ENCODE measurements at regions not wholly inside any gene's neighbourhood (a gene's known extent, or its start where the extent isn't known, plus 50 kb on each side); places are given as distances from the start of the nearest gene placed in this dataset.

DNA sequence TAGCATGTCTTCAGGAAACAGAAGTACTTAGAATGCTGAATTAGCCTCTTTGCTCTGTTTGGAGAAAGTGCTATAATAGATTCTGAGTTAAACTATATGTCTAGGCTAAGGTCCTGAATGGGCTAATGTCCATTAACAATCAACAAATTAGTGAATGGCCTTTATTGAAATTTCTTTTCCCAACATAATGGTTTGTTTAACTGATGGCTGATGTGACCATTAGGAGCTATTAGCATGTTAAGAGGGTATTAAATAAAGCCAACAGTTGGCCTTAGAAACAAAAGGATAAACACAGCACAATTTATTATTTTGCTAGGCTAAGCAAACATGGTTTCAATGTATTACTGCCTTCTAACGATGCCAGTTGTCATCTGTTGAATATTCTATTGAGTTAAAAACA, 234.3 kb upstream of the HS3ST5 start:
- no peak overlapping the region for H3K4me3 ChIP-seq
- H3K36me3 ChIP-seq: no peaks in the 10 kb centered on the region
- H3K27me3 ChIP-seq: no peaks in the 10 kb centered on the region
- no peaks in the 10 kb centered on the region for H3K4me1 ChIP-seq
- no peak for DNase-seq
- H3K27ac ChIP-seq: no peak overlapping the region
- H3K9me3 ChIP-seq: no peaks in the 10 kb centered on the region
- 26 to 58% methylated on average over 1 of the region's 1 CpG for WGBS, 2 donors
- TF ChIP-seq, protein P1, sequence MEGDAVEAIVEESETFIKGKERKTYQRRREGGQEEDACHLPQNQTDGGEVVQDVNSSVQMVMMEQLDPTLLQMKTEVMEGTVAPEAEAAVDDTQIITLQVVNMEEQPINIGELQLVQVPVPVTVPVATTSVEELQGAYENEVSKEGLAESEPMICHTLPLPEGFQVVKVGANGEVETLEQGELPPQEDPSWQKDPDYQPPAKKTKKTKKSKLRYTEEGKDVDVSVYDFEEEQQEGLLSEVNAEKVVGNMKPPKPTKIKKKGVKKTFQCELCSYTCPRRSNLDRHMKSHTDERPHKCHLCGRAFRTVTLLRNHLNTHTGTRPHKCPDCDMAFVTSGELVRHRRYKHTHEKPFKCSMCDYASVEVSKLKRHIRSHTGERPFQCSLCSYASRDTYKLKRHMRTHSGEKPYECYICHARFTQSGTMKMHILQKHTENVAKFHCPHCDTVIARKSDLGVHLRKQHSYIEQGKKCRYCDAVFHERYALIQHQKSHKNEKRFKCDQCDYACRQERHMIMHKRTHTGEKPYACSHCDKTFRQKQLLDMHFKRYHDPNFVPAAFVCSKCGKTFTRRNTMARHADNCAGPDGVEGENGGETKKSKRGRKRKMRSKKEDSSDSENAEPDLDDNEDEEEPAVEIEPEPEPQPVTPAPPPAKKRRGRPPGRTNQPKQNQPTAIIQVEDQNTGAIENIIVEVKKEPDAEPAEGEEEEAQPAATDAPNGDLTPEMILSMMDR (IDR thresholded peaks at IDR 0.05): no peak
- TF ChIP-seq POLR2AphosphoS5 (IDR thresholded peaks at IDR 0.05): no peak
- TF ChIP-seq POLR2A (IDR thresholded peaks at IDR 0.05): no peak
- TF ChIP-seq EP300 (IDR thresholded peaks at IDR 0.05): no peak
- intact Hi-C loops (cut with DNase I): no loop called here

DNA sequence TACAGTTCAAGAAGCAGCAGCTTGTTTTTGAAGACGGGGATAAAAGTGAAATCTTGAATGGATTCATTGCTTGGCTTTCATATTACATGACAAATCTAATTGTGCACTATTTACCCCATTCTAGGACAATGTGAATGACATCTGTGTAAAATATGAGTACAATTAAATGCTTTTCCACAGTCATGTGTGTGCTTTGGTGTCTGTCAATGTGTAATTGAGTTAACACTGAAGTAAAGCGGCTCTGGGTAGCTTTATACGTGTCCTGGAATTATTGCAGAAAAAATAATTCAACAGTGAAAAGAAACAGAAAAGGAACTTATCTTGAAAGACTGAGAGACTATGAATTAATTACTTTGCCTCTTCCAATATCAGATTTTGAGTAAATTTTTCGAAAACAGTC, 233.5 kb upstream of the HS3ST5 start:
- intact Hi-C loops (cut with DNase I): no loop called here
- Histone ChIP-seq H3K27ac (no peak overlapping the region), H3K4me1 (no peaks in the 10 kb centered on the region), H3K4me3 (no peak overlapping the region), H3K9me3 (no peaks in the 10 kb centered on the region), H3K36me3 (no peaks in the 10 kb centered on the region), H3K27me3 (no peaks in the 10 kb centered on the region)
- WGBS, 2 donors: 64 to 81% methylated on average over 4 of the region's 4 CpGs
- TF ChIP-seq POLR2AphosphoS5 (IDR thresholded peaks at IDR 0.05) (no peak), EP300 (IDR thresholded peaks at IDR 0.05) (no peak)
- no peak for DNase-seq

DNA sequence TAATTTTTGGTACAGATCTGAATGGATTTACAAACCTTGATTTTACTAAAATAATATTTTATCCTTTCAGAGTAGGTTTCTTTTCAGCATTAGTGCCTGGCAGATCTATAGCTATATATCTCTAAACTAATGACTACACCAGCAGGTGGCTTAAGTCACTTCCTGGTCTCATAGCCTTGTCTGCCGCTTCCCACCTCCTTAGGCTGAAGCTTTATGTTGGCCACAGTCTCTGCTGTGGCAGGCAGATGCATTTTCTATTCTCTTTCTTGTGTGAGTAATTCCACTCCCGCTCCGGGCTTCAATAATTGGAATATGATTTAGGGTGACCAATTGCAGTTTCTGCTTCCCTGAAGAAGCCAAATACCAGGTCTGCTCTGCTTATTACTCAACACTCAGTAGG, 226.8 kb upstream of the HS3ST5 start:
- no peaks in the 10 kb centered on the region for H3K27me3 ChIP-seq
- H3K4me1 ChIP-seq: no peaks in the 10 kb centered on the region
- no peak overlapping the region for H3K27ac ChIP-seq
- no peak for DNase-seq
- TF ChIP-seq, protein P1 (IDR thresholded peaks at IDR 0.05): no peak
- TF ChIP-seq POLR2A (IDR thresholded peaks at IDR 0.05) (no peak), POLR2AphosphoS5 (IDR thresholded peaks at IDR 0.05) (no peak), EP300 (IDR thresholded peaks at IDR 0.05) (no peak)
- H3K4me3 ChIP-seq: no peak overlapping the region
- intact Hi-C loops (cut with DNase I): no loop called here
- H3K9me3 ChIP-seq: no peaks in the 10 kb centered on the region
- H3K36me3 ChIP-seq: no peaks in the 10 kb centered on the region
- WGBS, 2 donors: 77% methylated on average over 3 of the region's 3 CpGs

DNA sequence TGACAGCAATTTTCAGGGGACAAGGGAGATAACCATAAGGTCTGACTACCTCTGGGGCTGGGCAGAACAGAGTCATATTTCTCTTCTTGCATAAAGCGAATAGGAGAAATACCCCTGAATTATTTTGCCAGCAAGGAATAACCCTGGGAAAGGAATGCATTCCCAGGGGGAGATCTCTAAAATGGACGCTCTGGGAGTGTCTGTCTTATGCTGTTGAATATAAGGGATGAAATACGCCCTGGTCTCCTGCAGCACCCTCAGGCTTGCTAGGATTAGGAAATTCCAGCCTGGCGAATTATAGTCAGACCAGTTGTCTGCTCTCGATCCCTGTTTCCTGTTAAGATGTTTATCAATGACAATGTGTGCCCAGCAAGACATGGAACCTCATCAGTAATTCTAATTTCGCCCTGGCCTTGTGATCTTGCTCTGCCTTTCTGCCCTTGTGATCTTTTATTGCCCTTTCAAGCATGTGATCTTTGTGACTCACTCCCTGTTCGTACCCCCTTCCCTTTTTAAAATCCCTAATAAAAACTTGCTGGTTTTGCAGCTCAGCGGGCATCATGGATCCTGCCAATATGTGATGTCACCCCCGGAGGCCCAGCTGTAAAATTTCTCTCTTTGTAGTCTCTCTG, 221.6 kb upstream of the HS3ST5 start:
- WGBS, 2 donors: 82 to 83% methylated on average over 9 of the region's 9 CpGs
- Histone ChIP-seq H3K9me3 (no peaks in the 10 kb centered on the region), H3K4me3 (no peak overlapping the region), H3K27ac (no peak overlapping the region), H3K36me3 (no peaks in the 10 kb centered on the region), H3K27me3 (no peaks in the 10 kb centered on the region), H3K4me1 (no peaks in the 10 kb centered on the region)
- intact Hi-C loops (cut with DNase I): no loop called here
- TF ChIP-seq POLR2A (IDR thresholded peaks at IDR 0.05): no peak
- TF ChIP-seq EP300 (IDR thresholded peaks at IDR 0.05): no peak
- TF ChIP-seq POLR2AphosphoS5 (IDR thresholded peaks at IDR 0.05): no peak
- TF ChIP-seq, protein P1 (IDR thresholded peaks at IDR 0.05): no peak
- DNase-seq: no peak

DNA sequence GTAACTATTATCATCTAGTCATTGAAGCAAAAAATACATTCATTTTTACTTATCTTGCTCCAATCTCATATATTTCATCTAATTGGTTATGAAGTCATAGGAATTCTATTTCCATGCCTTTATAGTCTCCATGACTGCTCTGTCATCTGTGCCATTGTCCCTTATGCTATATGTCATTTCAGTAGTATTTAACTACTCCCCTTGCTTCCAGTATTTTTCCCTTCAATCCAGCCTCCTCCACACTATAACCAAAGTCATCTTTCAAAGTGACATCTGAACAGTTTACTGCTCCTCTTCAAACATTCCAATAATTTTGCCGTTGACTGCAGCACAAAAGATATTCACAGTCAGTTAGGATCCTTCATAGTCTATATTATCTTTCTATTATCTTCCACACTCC, 216.6 kb upstream of the HS3ST5 start:
- WGBS, 2 donors: 30 to 52% methylated on average over 1 of the region's 1 CpG
- H3K4me3 ChIP-seq: no peak overlapping the region
- no peak for DNase-seq
- no peaks in the 10 kb centered on the region for H3K36me3 ChIP-seq
- no peaks in the 10 kb centered on the region for H3K9me3 ChIP-seq
- intact Hi-C loops (cut with DNase I): no loop called here
- H3K4me1 ChIP-seq: no peaks in the 10 kb centered on the region
- TF ChIP-seq EP300 (IDR thresholded peaks at IDR 0.05) (no peak), POLR2AphosphoS5 (IDR thresholded peaks at IDR 0.05) (no peak), POLR2A (IDR thresholded peaks at IDR 0.05) (no peak)
- TF ChIP-seq, protein P1 (IDR thresholded peaks at IDR 0.05): no peak
- no peak overlapping the region for H3K27ac ChIP-seq
- no peaks in the 10 kb centered on the region for H3K27me3 ChIP-seq
